NCI-H526 treated with DMSO at 0.1 percent for 48 hours (cell line): ENCODE measurements at regions not wholly inside any gene's neighbourhood (a gene's known extent, or its start where the extent isn't known, plus 50 kb on each side); places are given as distances from the start of the nearest gene placed in this dataset.

Experiments used
- DNase-seq: peaks from one replicate; lab custom pipeline; 2025; lab: John Stamatoyannopoulos, UW

GRCh38 chr2:48107326-48107925 lies 201.1 kb upstream of the FBXO11 start:
- no peak for DNase-seq

- no peak for DNase-seq
Measured at GRCh38 chr2:48108455-48108854, 202.2 kb upstream of the FBXO11 start.

- DNase-seq: no peak
Measured at GRCh38 chr2:48109491-48110204, 203.3 kb upstream of the FBXO11 start.

GRCh38 chr2:48110492-48110891 lies 204.0 kb upstream of the FOXN2 start:
- no peak for DNase-seq

DNA sequence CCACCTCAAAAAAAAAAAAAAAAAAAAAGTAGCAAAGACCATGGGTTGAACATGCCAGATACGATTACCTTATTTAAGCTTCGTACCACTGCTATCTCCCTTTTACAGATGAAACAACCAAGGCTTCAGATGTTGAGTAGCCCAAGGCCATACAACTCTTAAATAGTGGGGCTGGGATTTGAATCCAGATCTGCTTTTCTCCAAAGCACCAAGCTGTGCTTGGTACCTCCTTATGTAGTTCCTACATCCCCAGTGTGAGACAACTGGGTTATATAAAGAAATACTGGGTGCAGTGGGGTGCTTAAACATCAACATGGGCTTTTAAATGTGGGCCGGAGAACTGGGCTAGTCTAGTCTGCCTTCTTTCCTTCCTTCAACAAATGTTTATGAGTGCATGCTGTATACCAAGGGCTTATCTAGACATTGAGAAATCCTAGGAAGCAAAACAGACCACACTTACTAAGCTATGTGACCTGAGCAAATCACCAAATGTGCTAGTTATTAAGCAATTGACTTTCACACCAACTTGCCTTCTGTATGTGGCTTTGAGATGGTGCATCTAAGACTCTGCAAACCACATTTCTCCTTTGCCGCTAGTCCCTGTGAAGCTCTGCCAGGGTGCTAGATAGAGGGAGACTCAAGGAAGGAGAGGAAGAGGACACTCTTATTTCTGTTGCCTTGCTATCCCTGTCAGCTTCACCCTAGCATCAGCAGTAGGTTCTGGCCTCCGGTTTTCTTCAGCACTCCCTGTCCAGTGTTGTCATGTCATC lies 201.4 kb upstream of the FOXN2 start:
- no peak for DNase-seq

- DNase-seq: no peak
Measured at GRCh38 chr2:48113767-48114166, 200.7 kb upstream of the FOXN2 start.

DNA sequence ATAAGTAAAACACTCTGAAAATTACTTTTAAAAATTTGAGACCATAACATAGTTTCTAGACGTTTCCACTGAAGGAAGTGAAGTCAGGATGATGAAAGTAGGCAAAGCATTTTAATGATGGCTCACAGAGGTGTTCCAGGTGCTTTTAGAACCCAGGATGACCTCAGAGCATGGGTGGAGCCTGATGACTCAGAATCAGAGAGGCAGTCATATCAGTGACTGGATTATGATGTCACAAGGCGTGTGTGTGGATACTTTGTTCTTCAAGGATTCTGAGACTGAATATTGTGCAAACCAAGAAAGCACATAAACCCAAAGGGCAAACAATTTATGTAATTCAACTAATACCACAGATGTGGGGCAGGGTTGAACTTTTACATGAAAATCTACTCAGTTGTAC lies 200.2 kb upstream of the FOXN2 start:
- DNase-seq: no peak

DNA sequence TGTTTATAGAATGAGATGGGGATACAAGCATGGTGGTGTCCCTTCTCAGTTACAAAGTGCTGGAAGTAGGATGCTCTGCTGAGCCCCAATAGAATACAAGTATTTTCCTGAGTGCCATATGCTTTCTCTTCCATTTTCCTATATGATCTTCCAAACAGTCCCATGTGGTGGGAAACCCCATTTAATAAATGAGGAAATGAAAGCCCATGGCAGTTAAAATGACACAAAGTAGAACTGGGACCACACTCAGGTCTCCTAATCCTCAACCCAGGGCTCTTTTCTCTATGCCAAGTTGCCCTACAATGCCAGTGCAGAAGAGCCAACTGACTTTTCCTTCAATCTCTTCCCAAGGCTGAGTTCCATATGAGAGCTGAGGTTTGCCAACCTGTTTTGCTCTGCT lies 198.0 kb upstream of the FOXN2 start:
- DNase-seq: no peak

- DNase-seq: no peak
Measured at GRCh38 chr2:48118895-48119294, 195.6 kb upstream of the FOXN2 start.

DNA sequence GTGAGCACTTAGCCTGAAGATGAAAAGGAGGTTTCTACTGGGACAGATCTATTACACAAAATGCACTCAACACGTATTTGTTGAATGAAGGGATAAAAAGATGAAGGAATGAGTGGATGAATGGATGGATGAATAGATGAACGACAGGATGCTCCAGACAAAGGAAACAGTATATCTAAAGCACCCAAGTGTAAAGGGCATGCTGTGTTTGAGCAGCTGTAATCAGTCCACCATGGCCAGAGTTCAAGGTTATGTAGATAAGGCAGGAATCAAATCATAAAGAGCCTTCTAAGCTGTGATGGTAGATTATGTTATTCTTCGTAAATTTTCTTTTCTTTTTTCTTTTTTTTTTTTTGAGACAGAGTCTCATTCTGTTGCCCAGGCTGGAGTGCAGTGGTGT lies 194.4 kb upstream of the FOXN2 start:
- DNase-seq: no peak

- DNase-seq: no peak
Measured at GRCh38 chr2:48120759-48121242, 193.7 kb upstream of the FOXN2 start.

GRCh38 chr2:48122166-48122565 lies 192.3 kb upstream of the FOXN2 start:
- no peak for DNase-seq

DNA sequence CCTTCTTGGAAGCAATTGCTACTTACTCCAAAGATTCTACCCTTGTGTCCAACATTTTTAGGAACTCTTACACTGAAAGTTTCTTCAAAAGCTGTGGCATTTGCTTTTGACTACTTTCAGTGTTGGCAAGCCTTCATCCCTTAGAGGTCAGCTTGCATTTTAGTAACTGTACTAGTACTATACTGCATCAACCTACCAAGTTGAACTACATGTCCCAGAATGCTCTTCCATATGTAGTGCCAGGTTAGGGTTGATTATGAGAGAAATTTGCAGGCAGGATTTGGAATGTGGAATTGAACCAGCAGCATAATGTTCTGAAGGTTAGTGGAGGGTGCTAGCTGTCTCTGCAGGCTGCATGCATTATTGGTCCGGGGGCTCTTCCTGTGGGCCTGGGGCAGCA lies 189.9 kb upstream of the FOXN2 start:
- no peak for DNase-seq

DNA sequence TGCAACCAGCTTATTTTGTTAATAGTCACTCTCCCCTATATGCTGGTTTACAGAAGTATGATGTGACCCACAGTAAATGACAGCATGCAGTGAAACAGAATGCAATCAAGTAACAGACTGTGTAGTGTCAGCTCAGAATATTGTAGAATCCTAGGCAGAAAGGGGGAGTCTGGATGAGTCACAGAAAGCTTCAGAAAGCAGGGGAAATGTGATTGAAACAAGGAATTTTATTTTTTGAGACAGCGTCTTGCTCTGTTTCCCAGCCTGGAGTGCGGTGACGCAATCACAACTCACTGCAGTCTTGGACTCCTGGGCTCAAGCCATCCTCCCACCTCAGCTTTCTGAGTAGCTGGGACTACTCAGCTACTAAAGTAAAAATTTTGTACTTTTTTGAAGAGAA lies 188.3 kb upstream of the FOXN2 start:
- no peak for DNase-seq

- DNase-seq: no peak
Measured at GRCh38 chr2:48127612-48128191, 186.8 kb upstream of the FOXN2 start.

GRCh38 chr2:48129293-48129950 lies 185.1 kb upstream of the FOXN2 start:
- DNase-seq: no peak

DNA sequence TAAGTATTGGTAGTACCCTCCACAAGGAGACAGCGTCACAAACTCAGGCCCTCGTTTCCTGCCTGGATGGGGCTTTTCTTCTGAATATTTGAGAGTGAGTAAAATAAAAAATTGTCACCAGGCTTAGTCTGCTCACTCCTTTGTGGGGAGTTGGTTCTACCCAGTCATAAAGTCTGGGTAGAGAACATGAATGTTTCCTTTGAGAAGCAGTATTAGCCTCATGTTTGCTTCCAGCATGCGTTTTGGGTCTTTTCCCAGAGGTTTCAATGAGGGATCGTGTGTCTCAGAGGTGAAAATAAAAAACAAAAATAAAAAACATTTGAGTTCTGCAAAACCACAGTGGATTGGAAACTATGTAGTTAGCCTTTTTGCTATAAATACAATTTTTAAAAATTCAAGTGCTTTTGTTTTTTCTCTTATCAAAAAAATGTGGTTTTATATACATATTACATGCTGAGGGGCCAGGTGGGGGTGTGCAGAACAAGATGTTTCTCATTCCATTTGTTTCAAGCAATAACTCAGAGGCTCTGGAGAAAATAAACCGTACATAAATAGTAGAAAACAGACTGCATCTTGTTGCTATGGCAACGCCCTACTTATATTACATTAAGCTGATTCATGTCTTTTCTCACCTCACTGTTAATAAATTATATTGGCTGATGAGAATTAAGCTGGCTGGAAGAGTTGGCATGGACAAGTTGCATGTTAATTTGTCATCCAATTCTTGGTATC lies 182.8 kb upstream of the FOXN2 start:
- no peak for DNase-seq

- no peak for DNase-seq
Measured at GRCh38 chr2:48132271-48132625, 182.2 kb upstream of the FOXN2 start.

DNA sequence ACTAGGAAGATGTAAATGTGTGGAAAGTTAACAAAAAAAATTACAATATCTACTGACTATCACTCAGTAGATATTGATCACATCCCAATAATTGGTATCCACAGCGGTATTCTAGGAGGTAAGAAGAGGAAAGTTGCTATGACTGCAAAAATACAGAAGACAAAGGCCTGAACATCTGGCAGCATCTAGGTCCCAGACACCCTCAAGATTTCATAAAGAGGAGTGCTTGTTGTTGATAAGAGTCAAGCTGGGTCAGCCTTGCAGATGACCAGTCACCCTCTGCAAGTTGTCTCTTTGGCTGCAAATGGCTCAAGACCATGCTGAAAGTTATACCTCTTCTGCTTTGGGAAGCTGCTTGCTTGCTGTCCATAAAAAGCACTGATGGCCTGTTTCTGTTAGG lies 179.8 kb upstream of the FOXN2 start:
- no peak for DNase-seq

GRCh38 chr2:48135797-48136196 lies 178.7 kb upstream of the FOXN2 start:
- no peak for DNase-seq

DNA sequence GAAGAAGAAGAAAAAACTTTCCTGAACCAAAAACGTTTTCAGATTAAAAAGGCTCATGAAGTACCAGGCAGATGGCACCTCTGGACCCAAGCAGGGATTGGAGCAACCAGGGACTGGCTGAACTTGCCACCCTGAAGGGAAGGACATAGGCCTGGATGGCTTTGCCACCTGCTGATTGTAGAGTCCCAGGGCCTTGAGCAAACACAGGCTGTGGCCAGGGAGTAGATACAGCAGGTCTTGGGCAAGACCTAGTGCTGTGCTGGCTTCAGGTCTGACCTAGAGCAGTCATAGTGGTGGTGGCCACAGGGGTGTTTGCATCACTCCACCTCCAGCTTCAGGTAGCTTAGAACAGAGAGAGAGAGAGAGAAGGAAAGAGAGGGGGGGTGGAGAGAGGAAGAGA lies 176.7 kb upstream of the FOXN2 start:
- DNase-seq: no peak

DNA sequence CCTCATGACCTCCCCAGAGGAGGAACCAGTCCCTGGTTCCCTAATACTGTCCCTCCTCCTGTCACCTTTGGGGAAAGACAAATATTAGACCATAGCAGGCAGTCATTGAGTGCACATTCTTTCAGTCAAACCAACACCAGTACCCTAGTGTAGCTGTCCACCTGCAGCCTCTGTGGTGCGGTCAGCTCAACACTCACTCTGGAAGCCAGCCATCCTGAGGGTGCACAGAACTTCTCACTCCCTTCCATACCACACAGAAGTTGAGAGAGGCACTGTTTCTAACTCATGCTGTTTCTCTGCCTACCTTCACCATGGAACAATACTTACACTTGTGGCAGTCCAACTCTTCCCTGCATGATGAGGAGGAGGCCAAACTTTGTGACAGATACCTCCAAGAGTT lies 175.6 kb upstream of the FOXN2 start:
- no peak for DNase-seq
